GM21367 (cell line): ENCODE measurements at regions not wholly inside any gene's neighbourhood (a gene's known extent, or its start where the extent isn't known, plus 50 kb on each side); places are given as distances from the start of the nearest gene placed in this dataset.
"Not testable (repeated sequence)": the region's sequence is repeated elsewhere in the genome, so short reads cannot be mapped to it uniquely, and the experiment has no call there.

Experiments
- ATAC-seq: cut with Tn5 transposase; IDR thresholded peaks from one replicate; pipeline ENCODE4 v1.9.1; 2021; ENCODE audit not compliant: unreplicated experiment

DNA sequence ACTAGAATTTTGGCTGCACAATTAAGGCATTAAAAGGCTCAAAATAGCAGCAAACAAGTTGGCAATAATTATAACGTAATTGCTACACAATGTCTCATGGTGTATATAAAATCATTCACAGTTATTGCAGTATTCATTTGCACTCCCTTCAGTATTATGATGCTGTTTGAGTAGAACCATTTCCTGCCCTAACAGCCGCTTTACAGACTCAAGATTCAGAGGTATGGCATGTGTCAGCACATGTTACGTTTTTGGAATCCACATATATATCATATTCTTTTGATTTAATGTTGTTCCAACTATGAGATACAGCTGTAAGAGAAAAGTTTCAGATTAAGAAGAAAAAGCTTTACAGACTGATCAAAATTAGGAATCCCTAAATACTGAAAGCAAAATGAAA, 56.3 kb upstream of the NCKAP5 start:
- no peak for ATAC-seq

DNA sequence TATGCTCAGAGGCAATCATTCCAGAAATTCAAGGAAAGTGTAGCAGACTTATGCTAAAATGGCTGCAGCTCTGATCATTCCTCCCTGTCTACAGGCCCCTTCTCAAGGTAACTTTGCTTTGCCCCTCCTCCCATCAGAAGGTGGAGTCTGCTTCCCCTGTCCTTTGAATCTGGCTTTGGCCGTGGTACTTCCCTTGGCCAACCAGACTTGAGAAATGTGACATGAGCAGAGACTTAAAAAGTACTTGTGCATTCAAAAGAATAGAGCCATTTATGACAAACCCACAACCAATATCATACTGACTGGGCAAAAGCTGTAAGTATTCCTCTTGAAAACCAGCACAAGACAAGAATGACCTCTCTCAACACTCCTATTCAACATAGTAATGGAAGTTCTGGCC, 59.5 kb upstream of the NCKAP5 start:
- no peak for ATAC-seq

DNA sequence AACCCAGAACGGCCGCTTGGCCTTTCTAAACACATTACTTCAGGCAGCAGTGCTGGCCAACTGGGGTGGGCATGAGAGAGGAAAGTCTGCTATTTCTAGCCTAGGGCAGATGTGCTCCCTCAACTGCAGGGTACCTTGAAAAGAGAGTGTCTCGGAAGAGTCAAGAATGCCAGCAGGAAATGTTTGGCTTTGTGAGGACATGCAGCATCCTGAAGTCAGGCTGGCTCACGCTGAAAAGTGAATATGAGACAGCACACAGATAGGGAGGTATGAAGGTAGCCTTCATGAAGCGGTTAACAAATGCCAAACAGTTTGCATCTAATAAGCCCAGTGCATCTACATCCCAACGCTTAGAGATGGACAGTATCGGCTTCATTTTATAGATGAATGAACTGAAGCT, 65.0 kb upstream of the NCKAP5 start:
- ATAC-seq, result no peak

DNA sequence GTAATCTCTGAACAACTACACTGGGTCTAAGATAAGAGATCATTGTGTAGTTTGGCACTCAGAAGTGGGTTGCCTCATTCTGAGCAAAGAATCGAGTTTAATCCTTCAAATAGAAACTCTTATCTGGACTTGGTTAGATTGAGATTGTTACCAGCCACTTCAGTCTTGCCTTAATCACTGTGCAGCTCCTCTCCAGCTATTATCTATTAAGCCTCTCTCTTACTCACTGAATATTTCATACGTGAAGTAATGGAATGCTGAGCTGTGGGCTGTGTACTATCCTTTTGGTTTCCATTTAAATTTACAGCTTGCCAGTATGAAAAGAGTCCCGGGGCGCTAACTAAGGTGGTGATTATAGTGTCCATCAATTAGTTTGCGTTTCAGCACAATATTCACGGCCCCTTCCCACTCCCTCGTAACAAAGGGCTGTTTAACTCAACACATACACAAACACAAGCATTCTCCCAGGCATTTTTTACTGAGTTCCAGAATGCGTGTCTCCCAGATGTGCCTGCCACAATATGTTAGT, 65.7 kb upstream of the NCKAP5 start:
- no peak for ATAC-seq

DNA sequence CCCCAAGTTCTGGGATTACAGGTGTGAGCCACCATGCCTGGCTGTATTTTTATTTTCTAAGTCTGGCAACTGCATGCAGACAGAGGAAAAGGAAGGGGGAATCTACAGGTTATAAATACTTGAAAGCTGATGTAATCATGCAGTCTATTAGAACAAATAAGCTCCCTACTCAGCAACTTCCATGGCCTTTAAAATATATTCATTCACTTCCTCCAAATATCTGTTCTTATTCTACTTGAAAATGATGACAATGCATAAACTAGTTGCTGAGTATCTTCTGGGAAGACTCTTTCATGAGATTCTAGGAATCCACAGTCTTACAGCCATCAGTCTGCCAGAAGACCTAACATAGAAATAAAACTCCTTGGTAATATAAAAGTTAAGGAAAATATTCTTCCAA, 66.9 kb upstream of the NCKAP5 start:
- ATAC-seq, result no peak

DNA sequence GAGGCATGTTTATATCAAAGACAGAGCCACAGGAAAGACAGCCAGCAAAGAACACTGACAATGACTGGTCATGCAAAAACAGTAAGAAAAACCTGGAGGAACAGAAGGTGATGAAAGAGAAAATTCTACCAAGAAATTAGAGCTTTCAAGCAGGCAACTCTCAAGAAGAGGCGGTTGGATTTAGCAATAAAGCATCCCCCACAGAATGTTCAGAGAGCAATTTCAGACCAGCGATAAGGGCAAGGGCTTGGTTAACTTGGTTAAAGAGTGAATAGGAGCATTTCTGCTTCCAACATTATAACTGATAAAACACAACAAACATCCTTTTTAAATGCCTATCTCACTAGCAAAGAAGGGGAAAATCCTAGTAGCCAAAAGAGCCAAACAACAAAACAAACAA, 68.0 kb upstream of the NCKAP5 start:
- ATAC-seq, result no peak

DNA sequence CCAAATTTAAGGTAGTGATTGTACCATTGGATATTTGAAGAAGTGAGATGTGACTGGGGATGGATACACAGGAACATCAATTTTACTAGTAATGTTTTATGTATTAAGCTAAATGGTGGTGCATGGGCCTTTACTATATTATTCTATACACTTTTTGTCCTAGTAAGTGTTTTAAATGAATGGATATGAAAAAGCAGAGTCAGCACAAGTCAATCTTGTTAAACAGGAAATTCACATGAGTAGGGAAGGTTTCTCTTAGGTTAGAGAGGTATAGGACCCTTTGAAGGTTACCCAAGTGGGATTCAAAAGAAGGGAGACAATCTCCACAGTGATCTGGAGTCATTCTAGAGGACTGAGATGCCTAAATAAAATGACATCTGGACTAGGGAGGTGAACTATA, 71.8 kb upstream of the NCKAP5 start:
- ATAC-seq, result no peak

DNA sequence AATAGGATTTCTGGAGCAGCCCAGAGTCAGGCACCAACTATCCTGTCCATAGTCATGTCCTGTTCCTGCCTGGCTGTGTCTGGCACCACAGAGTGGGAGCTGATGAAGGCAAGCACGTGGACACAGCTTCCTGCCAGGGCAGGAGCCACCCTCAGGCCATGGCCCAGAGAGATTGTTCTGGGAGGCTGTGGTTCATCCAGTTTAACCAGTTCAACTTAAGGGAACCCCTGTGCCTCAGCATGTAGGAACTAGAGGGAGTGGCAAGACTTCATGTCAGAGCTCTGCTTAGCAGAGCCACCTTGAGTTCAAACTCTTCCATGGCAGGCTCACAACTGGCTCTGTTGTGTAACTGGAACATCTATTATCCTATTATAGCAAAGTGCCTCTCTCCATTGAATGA, 73.2 kb upstream of the NCKAP5 start:
- no peak for ATAC-seq

DNA sequence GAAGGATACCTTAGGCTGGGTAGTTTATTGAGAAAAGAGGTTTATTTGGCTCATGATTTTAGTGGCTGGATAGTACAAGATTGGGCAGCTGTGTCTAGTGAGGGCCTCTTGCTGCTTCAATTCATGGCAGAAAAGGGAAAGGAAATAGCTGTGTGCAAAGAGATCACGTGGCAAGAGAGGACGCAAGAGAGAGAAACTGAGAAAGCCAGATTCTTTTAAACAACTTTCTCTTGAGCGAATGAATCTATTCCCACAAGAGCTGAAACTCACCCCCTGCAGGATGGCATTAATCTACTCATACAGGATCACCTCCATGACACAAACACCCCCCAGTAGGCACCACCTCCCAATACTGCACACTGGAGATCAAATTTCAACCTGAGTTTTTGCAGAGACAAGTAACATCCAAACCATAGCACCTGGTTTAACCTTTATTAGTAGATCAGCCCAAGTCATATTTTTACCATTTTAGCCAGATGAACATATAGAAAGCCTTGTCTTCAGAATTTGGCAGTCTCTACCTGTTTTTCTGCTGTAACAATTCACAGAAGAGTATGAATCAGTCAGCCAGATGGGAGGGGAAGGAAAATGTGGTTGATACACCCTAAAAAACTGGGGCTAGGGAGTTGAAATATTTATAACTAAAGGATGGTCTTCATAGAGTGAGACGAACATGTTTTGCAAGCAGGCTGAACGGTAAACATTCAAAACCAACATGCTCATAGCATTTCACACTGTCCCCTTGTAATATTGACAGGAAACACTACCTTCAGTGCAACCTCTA, 73.9 kb upstream of the NCKAP5 start:
- no peak for ATAC-seq

DNA sequence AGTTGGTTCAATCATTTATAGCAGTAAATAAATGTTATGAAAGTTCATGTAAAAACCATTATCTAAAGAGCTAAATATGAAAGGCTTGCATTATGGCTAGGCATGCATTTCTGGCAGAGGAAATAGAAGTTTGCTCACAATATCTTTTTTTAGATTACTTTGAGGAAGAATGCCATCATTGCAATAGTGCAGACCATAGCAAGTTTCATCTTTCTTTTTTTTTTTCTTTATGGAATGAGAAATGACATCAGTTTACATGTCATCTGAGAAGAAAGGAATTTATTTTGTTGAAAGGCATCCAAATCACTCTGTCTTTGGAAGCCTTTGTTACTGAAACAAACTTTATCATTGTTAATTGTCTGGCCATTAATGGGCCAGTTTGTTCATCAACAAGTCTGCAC, 74.5 kb upstream of the NCKAP5 start:
- ATAC-seq, result no peak

DNA sequence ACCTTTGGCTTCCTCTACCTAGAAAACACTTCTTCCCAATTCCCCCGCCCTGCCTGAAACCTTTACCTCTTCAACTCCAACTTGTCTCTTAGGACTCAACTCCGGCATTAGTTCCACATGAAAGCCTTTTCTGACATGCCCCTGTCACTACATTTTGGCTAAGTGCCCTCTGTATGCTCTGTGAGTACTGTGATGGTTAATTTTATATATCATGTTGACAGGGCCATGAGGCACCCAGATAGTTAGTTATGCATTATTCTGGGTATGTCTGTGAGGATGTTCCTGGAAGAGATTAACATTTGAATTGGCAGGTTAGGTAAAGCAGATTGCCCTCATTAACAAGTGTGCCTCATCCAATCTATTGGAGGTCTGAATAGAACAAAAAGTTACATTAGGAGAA, 75.6 kb upstream of the NCKAP5 start:
- ATAC-seq, result no peak

DNA sequence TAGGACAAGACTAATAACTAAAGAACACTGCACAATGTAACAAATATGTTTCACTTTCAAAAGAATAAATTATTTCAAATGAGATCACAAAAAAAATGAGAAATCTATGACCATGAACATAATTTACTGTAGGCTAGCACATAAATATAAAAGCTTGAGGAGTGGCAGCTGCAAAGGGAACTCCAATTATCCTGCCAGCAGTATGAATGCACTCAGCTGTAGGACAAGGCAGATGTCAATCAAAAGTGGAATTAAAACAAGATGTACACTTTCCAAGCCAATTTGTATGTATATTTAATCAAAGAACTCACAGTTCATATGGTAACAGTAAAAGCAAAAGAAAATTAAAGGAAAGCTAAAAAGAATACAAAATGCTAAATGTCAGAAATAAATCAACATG, 76.6 kb upstream of the NCKAP5 start:
- ATAC-seq, result no peak

DNA sequence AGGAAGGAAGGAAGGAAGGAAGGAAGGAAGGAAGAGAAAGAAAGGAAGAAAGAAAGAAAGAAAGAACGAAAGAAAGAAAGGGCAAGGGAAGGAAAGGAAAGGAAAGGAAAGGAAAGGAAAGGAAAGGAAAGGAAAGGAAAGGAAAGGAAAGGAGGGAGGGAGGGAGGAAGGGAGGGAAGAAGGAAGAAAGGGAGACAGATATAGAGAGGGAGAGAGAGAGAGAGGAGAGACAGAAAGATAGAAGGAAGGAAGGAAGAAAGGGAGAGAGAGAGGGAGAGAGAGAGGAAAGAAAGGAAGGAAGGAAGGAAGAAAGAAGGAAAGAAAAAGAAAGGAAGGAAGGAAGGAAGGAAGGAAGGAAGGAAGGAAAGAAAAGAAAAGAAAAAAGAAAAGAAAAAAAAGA, 79.1 kb upstream of the NCKAP5 start:
- not testable (repeated sequence) for ATAC-seq

DNA sequence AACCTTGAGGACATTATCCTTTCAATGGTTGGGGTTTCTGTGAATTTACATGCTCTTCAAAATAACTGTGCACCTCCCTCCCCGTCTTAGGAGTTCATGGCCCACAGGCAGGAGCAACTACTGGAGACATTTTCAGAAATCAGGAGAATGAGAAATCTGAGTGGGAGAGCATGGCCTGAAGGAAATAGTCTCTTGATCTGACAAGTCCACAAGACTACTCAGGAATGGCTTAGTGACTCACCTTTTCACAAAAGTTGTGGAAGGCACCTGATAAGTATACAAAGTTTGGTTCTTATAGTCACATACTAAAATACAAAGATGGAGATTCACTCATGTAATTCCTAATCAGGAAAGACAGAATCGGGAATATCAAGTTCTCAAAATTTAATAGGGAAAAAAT, 83.6 kb upstream of the NCKAP5 start:
- no peak for ATAC-seq

DNA sequence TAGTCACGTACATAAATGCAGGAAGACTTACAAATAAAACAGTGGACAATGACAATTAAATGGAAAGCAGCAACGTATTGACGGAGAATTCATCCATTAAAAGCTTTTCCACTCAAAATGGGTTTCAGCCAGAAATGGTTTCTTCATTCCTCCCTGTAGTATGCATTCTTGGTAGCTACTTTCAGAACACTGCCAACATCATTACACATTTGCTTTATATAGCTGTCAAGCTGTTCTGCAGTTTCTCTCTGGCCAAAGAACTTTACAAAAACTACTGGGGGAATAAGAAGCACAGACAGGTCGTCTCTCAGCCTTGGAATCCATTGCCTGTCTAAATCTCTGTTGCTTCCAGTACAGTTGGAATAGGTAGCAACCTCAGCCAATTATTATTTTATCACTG, 84.1 kb upstream of the NCKAP5 start:
- no peak for ATAC-seq

DNA sequence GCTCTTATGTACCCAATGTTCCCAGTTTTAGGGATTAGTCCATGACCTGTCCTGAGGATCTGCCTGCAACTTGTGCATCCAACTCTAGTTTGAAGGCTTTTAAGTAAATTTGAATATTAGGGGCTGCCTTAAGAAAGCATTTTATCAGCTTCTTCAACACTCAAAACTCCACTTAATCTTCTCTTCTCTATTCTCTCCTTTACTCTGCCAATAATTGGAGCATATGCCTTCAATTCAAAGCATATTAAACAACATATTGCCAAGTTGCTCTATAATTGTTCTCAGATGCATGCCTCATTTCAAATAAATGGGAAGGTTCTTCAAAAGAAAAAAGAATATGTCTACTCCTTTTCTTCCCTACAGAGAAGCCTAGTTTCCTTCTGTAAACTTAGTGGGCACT, 84.8 kb upstream of the NCKAP5 start:
- no peak for ATAC-seq

DNA sequence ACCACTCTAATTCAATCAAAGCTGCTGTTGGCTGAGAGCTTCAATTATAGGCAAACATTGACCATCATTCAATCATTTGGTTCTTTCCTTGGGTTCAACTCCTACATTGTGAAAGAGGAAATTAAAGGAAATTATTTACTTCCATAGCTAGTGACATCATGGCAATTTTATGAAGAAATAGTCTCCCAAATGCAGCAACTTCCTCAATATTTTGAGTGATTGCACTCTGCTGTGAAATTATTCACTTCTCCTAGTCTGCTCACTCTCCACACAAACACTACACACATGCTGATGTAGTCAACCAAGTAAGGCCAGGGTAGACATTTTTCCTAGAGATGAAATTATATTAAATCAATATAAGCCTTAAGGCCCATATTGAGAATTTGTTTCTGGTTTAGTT, 86.7 kb upstream of the NCKAP5 start:
- no peak for ATAC-seq

DNA sequence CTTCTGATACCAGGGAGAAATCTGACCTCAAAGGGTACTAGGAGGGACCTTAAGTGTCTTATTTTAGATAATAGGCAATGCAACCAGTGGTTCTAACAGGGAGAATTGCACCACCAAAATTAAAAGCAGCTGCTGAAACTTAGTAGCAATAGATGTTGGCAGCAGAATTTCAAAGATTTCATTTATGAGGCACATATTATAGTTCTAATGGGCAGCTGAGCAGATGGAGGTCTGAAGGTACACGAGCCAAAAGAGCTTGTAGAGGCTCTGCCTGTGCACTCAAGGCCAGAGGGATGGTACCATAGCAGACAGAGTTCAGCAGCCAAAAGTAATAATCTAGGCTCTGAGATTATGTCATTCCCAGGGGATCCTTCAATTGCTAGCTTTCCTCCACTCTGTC, 87.3 kb upstream of the NCKAP5 start:
- ATAC-seq, result no peak

DNA sequence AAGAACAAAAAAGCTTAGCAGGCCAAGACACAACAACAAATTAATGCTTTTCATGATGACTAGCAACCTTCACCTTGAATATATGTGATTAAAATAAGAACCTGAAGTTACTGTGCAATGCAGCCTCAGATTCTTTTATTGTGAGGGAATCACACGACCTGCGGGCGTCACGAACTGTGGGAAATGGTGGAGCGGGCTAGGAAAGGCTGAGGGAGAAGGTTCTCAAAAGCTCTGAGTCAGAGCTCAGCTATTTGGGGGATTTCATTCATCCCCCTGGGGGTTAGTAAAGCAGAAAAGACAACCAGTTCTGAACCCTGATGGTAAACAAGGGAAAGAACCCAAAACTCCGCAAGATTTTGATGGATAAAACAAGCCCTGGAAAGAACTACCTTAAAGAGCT, 89.3 kb upstream of the NCKAP5 start:
- ATAC-seq, result no peak

DNA sequence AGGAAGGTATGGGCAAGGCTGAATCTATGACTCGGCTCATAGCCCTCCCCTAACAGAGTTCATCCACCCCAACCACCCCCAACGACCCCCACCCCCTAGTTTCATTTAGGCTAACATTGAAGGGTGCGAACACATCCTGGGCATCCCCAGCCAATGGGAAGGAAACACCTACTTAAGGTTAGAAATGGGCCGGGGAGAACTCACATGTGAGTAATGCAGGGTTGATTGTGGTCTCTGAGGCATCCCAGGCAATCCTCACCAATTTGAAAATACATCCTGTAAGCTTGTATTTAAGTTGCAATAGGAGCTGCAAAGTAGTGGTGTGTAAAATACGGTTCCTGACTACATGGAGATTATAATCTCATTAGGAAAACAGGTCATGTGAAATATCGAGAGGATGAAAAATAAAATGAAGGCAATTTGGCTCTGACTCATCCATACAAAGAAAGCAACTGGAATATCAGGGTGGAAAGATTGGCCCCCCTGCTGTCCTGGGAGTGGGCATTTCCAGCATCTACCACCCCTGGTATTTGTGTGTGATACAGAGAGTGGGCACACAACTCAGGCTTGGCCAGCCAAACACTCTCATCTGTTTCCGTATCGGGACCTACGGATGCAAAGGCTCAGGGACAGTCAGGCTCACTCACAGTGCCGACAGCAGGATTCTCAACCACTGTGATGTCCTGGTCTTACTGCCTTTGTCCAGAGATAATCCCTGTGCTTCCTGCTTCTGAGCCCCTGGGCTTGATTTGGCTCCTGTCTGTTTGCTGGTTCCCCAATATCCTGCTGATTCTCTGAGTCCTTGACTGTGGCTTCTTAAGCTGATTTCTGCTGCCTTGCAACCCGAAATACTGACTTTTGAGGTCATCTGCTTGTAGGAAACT, 90.0 kb upstream of the NCKAP5 start:
- no peak for ATAC-seq

DNA sequence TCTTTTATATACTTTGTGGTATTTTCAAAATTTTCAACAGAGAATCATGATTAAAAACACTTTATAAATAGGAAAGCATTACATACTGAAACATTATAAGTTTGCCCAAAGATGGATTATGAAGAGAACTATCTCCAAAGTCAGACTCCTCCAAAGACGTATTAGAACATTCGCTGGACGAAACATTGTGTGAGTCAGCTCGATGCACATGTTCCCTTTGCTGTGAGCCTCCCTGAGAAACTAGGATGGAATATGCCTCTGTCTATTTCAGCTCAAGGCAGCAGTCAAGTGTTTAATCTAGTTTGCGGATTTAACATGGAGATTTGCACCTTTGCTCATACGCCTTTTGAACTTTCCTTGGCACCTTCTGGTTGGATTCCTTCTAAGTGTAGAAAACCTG, 92.2 kb upstream of the NCKAP5 start:
- no peak for ATAC-seq

DNA sequence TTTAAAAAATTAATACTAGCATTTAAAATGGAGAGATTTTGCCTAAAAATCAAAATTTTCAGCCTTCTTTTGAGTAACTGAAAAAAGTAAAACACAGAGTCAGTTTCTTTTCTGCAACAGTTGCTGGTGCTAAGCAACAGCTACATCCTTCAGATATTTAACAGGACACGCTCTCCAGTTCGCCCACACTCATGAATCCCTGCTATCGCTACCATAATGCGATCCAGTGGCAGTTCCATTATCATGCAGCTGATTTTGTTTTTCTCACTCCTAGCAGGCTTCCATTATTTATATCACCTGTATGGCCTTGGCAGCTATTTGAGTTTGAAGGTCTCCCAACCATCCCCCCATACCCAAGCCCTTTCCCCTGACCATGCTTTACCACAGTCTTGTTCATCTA, 93.1 kb upstream of the NCKAP5 start:
- ATAC-seq, result no peak
